ENCODE measurements at regions not wholly inside any gene's neighbourhood (a gene's known extent, or its start where the extent isn't known, plus 50 kb on each side); places are given as distances from the start of the nearest gene placed in this dataset.

- no peak for DNase-seq (ENCODE audit: low read depth)
Measured at GRCh38 chr20:50392138-50392866, 117.9 kb upstream of the PTPN1 start.

GRCh38 chr20:50393242-50393641 is 116.9 kb upstream of the PTPN1 start:
- DNase-seq (ENCODE audit: low read depth) = no peak

GRCh38 chr20:50393990-50394561 is 116.1 kb upstream of the PTPN1 start:
- DNase-seq (ENCODE audit: low read depth) = no peak

- DNase-seq (ENCODE audit: low read depth) = no peak
Measured at GRCh38 chr20:50394569-50394968, 115.6 kb upstream of the PTPN1 start.

GRCh38 chr20:50395251-50395729 is 114.9 kb upstream of the PTPN1 start:
- DNase-seq (ENCODE audit: low read depth) = no peak

GRCh38 chr20:50395914-50396488 is 114.2 kb upstream of the PTPN1 start:
- DNase-seq (ENCODE audit: low read depth) = no peak

GRCh38 chr20:50396623-50397022 is 113.6 kb upstream of the PTPN1 start:
- DNase-seq (ENCODE audit: low read depth) = no peak

- DNase-seq (ENCODE audit: low read depth) = no peak
Measured at GRCh38 chr20:50397058-50397457, 113.1 kb upstream of the PTPN1 start.

GRCh38 chr20:50398064-50398463 is 112.1 kb upstream of the PTPN1 start:
- DNase-seq (ENCODE audit: low read depth) = no peak

GRCh38 chr20:50398471-50398820 is 111.7 kb upstream of the PTPN1 start:
- no peak for DNase-seq (ENCODE audit: low read depth)

- no peak for DNase-seq (ENCODE audit: low read depth)
Measured at GRCh38 chr20:50398821-50399554, 111.2 kb upstream of the PTPN1 start.

GRCh38 chr20:50399555-50399916 is 110.6 kb upstream of the PTPN1 start:
- no peak for DNase-seq (ENCODE audit: low read depth)

- DNase-seq (ENCODE audit: low read depth) = no peak
Measured at GRCh38 chr20:50399917-50400704, 110.1 kb upstream of the PTPN1 start.

- no peak for DNase-seq (ENCODE audit: low read depth)
Measured at GRCh38 chr20:50400705-50401586, 109.2 kb upstream of the PTPN1 start.

GRCh38 chr20:50401587-50402418 is 108.4 kb upstream of the PTPN1 start:
- DNase-seq (ENCODE audit: low read depth) = no peak

GRCh38 chr20:50403565-50404418 is 106.4 kb upstream of the PTPN1 start:
- no peak for DNase-seq (ENCODE audit: low read depth)

- no peak for DNase-seq (ENCODE audit: low read depth)
Measured at GRCh38 chr20:50404419-50405234, 105.6 kb upstream of the PTPN1 start.

- no peak for DNase-seq (ENCODE audit: low read depth)
Measured at GRCh38 chr20:50405235-50405914, 104.8 kb upstream of the PTPN1 start.

All from stimulated activated CD8-positive, alpha-beta memory T cell treated with anti-CD3 and anti-CD28 coated beads, Interleukin-12 subunit alpha, Interleukin-12 subunit beta, amount 100 ng/mL, for 4 hours (primary cell).